ENCODE measurements at regions not wholly inside any gene's neighbourhood (a gene's known extent, or its start where the extent isn't known, plus 50 kb on each side); places are given as distances from the start of the nearest gene placed in this dataset.
"Not testable (repeated sequence)": the region's sequence is repeated elsewhere in the genome, so short reads cannot be mapped to it uniquely, and the experiment has no call there.

GRCh38 chr16:29261427-29262248 lies 144.9 kb downstream of the NPIPB11 start:
- H3K9ac ChIP-seq (ENCODE audit: low read length); H3K27me3 ChIP-seq (ENCODE audit: low read length); H3K9me3 ChIP-seq (ENCODE audit: insufficient read depth, low read length); H2AFZ ChIP-seq (ENCODE audit: low read depth, low read length, severe bottlenecking); H3F3A ChIP-seq (ENCODE audit: insufficient read depth); H3K4me2 ChIP-seq (ENCODE audit: low read depth, low read length, poor library complexity, severe bottlenecking); H3K36me3 ChIP-seq (ENCODE audit: low read length); H3K27ac ChIP-seq (ENCODE audit: low read depth, low read length); H4K20me1 ChIP-seq (ENCODE audit: low read depth, low read length); H3K79me2 ChIP-seq (ENCODE audit: insufficient read depth, low read length); H3K4me3 ChIP-seq (ENCODE audit: insufficient read depth, low read length, poor library complexity, severe bottlenecking); H3K9me2 ChIP-seq (replicated peaks; ENCODE audit: insufficient read depth, low read length): not testable (repeated sequence)

DNA sequence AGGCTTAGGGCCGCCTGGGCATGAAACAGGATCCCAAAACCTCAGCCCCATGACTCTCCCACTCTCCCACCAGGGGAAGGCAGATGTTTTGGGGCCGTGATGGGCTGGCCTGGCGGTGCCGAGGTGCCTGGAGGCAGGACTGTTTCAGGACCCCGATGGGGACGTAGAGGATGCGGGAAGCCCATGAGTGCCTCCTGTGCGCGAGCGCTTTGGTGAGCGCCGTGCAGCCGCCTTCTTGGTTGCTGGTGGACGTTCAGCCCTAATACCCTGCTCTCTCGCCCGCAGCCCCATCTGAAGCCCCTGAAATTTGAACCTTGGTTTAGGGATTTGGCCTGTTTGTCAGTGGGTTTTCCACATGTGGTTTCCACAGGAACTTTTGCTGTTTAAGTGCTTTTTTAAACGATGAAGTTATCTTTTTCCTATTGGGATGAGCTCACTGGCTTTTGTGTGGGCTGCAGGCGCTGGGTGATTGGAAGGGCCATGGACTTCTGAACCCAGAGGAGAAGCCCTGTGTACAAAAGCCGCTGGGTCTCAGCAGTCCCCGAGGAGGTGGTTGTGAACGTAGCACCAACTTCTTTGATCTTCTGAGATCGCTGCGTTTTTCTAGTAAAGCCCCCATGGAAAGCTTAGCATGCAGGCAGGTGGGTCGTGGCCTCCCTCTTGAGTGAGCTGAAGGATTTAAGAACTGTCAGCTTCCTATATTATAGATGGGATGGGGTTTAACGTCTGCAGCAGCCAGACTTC lies 145.7 kb downstream of the NPIPB11 start:
- H3K4me2 ChIP-seq (ENCODE audit: low read depth, low read length, poor library complexity, severe bottlenecking); H3K27ac ChIP-seq (ENCODE audit: low read depth, low read length); H3K27me3 ChIP-seq (ENCODE audit: low read length); H3K9me2 ChIP-seq (replicated peaks; ENCODE audit: insufficient read depth, low read length); H3K4me3 ChIP-seq (ENCODE audit: insufficient read depth, low read length, poor library complexity, severe bottlenecking); H4K20me1 ChIP-seq (ENCODE audit: low read depth, low read length); H3F3A ChIP-seq (ENCODE audit: insufficient read depth); H3K79me2 ChIP-seq (ENCODE audit: insufficient read depth, low read length); H3K36me3 ChIP-seq (ENCODE audit: low read length); H3K9me3 ChIP-seq (ENCODE audit: insufficient read depth, low read length); H3K9ac ChIP-seq (ENCODE audit: low read length); H2AFZ ChIP-seq (ENCODE audit: low read depth, low read length, severe bottlenecking): not testable (repeated sequence)

GRCh38 chr16:29259635-29260457 lies 146.7 kb downstream of the NPIPB11 start:
- H3K4me3 ChIP-seq (ENCODE audit: insufficient read depth, low read length, poor library complexity, severe bottlenecking); H3K9ac ChIP-seq (ENCODE audit: low read length); H3K79me2 ChIP-seq (ENCODE audit: insufficient read depth, low read length); H4K20me1 ChIP-seq (ENCODE audit: low read depth, low read length); H3K9me3 ChIP-seq (ENCODE audit: insufficient read depth, low read length); H3K4me2 ChIP-seq (ENCODE audit: low read depth, low read length, poor library complexity, severe bottlenecking); H3K27ac ChIP-seq (ENCODE audit: low read depth, low read length); H2AFZ ChIP-seq (ENCODE audit: low read depth, low read length, severe bottlenecking); H3K9me2 ChIP-seq (replicated peaks; ENCODE audit: insufficient read depth, low read length); H3K36me3 ChIP-seq (ENCODE audit: low read length); H3F3A ChIP-seq (ENCODE audit: insufficient read depth); H3K27me3 ChIP-seq (ENCODE audit: low read length): not testable (repeated sequence)

- H3K9me3 ChIP-seq (ENCODE audit: insufficient read depth, low read length); H3K4me2 ChIP-seq (ENCODE audit: low read depth, low read length, poor library complexity, severe bottlenecking); H3K79me2 ChIP-seq (ENCODE audit: insufficient read depth, low read length); H3K36me3 ChIP-seq (ENCODE audit: low read length); H3K27ac ChIP-seq (ENCODE audit: low read depth, low read length); H3K9ac ChIP-seq (ENCODE audit: low read length); H3K9me2 ChIP-seq (replicated peaks; ENCODE audit: insufficient read depth, low read length); H4K20me1 ChIP-seq (ENCODE audit: low read depth, low read length); H3K4me3 ChIP-seq (ENCODE audit: insufficient read depth, low read length, poor library complexity, severe bottlenecking); H3F3A ChIP-seq (ENCODE audit: insufficient read depth); H2AFZ ChIP-seq (ENCODE audit: low read depth, low read length, severe bottlenecking); H3K27me3 ChIP-seq (ENCODE audit: low read length): not testable (repeated sequence)
Observed at GRCh38 chr16:29258946-29259634, 147.4 kb downstream of the NPIPB11 start.

- H3K27me3 ChIP-seq (ENCODE audit: low read length); H3K4me2 ChIP-seq (ENCODE audit: low read depth, low read length, poor library complexity, severe bottlenecking); H3K9me2 ChIP-seq (replicated peaks; ENCODE audit: insufficient read depth, low read length); H3K9ac ChIP-seq (ENCODE audit: low read length); H2AFZ ChIP-seq (ENCODE audit: low read depth, low read length, severe bottlenecking); H4K20me1 ChIP-seq (ENCODE audit: low read depth, low read length); H3K4me3 ChIP-seq (ENCODE audit: insufficient read depth, low read length, poor library complexity, severe bottlenecking); H3K36me3 ChIP-seq (ENCODE audit: low read length); H3F3A ChIP-seq (ENCODE audit: insufficient read depth); H3K27ac ChIP-seq (ENCODE audit: low read depth, low read length); H3K79me2 ChIP-seq (ENCODE audit: insufficient read depth, low read length); H3K9me3 ChIP-seq (ENCODE audit: insufficient read depth, low read length): not testable (repeated sequence)
Observed at GRCh38 chr16:29257419-29258336, 148.8 kb downstream of the NPIPB11 start.
